ENCODE measurements at regions not wholly inside any gene's neighbourhood (a gene's known extent, or its start where the extent isn't known, plus 50 kb on each side); places are given as distances from the start of the nearest gene placed in this dataset.

GRCh38 chr9:90449213-90449925, 193.3 kb downstream of the DIRAS2 start (continued):
- TF ChIP-seq NR2C2 (IDR thresholded peaks at IDR 0.05; ENCODE audit: borderline replicate concordance, control insufficient read depth, insufficient read length, low read depth), result no peak
- TF ChIP-seq, protein P1, sequence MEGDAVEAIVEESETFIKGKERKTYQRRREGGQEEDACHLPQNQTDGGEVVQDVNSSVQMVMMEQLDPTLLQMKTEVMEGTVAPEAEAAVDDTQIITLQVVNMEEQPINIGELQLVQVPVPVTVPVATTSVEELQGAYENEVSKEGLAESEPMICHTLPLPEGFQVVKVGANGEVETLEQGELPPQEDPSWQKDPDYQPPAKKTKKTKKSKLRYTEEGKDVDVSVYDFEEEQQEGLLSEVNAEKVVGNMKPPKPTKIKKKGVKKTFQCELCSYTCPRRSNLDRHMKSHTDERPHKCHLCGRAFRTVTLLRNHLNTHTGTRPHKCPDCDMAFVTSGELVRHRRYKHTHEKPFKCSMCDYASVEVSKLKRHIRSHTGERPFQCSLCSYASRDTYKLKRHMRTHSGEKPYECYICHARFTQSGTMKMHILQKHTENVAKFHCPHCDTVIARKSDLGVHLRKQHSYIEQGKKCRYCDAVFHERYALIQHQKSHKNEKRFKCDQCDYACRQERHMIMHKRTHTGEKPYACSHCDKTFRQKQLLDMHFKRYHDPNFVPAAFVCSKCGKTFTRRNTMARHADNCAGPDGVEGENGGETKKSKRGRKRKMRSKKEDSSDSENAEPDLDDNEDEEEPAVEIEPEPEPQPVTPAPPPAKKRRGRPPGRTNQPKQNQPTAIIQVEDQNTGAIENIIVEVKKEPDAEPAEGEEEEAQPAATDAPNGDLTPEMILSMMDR (IDR thresholded peaks at IDR 0.05 in 2 of 3, conservative IDR thresholded peaks at IDR 0.05 in 1 of 3; ENCODE audit: control insufficient read depth in 2 of 3, extremely low read depth in 1 of 3, insufficient read depth in 1 of 3, low read depth in 3 of 3, low read length in 3 of 3), result no peak
- TF ChIP-seq NRF1 (conservative IDR thresholded peaks at IDR 0.05; ENCODE audit: low read depth, low read length), result no peak
- TF ChIP-seq RBBP5 (conservative IDR thresholded peaks at IDR 0.05), result no peak
- TF ChIP-seq, protein P2, sequence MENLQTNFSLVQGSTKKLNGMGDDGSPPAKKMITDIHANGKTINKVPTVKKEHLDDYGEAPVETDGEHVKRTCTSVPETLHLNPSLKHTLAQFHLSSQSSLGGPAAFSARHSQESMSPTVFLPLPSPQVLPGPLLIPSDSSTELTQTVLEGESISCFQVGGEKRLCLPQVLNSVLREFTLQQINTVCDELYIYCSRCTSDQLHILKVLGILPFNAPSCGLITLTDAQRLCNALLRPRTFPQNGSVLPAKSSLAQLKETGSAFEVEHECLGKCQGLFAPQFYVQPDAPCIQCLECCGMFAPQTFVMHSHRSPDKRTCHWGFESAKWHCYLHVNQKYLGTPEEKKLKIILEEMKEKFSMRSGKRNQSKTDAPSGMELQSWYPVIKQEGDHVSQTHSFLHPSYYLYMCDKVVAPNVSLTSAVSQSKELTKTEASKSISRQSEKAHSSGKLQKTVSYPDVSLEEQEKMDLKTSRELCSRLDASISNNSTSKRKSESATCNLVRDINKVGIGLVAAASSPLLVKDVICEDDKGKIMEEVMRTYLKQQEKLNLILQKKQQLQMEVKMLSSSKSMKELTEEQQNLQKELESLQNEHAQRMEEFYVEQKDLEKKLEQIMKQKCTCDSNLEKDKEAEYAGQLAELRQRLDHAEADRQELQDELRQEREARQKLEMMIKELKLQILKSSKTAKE (IDR thresholded peaks at IDR 0.05; ENCODE audit: low read depth, poor library complexity, severe bottlenecking), result no peak

DNA sequence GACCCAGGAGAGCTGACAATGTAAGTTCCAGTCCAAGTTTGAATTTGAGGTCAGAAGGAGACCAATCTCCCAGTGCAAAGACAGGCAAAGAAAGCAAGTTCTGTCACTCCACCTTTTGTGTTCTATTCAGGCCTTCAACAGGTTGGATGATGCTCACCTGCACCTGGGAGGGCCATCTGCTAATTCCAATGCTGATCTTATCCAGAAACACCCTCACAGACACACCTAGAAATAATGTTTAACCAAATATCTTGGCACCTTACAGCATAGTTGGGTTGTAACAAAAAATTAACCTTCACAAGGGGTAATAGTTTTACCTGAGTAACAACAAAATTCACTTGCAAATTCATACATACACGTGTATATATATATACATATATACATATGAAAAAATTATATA, 190.8 kb downstream of the DIRAS2 start:
- H3K27me3 ChIP-seq (replicated peaks in 1 of 2; ENCODE audit: control insufficient read depth in 2 of 2, insufficient read depth in 2 of 2, low read length in 1 of 2), result no peaks in the 10 kb centered on the region
- POLR2A ChIA-PET, result no interaction called here
- RAD21 ChIA-PET (ENCODE audit: unreplicated experiment), result no interaction called here
- ATAC-seq (no peak), FAIRE-seq (no peak), DNase-seq (ENCODE audit: low read depth, low spot score) (no peak)
- no peaks in the 10 kb centered on the region for H3K9me3 ChIP-seq (replicated peaks; ENCODE audit: control insufficient read depth, insufficient read depth, low read length)
- intact Hi-C loops (cut with micrococcal nuclease; ENCODE audit: unreplicated experiment) (no loop called here), in situ Hi-C loops (cut with MboI) (no loop called here)
- no peak overlapping the region for H3K27ac ChIP-seq (ENCODE audit: control insufficient read depth, insufficient read depth)
- no peak overlapping the region for H3K4me2 ChIP-seq (ENCODE audit: control insufficient read depth, insufficient read depth)
- CTCF ChIA-PET, result interaction anchor here (0.6 kb wide), 1 partner anchor 1303 kb away, joined by 3 read pairs; no protein-coding TSS in a partner anchor
- SMC1A ChIA-PET (ENCODE audit: uncharacterized antibody, unreplicated experiment), result no interaction called here
- no TSS peak for BruUV-seq (replicated peaks)
- no peak overlapping the region for H2AFZ ChIP-seq (ENCODE audit: control insufficient read depth, low read depth, low read length)
- no peaks in the 10 kb centered on the region for H3K4me1 ChIP-seq (ENCODE audit: control insufficient read depth, insufficient read depth, low read length)
- no peak overlapping the region for H3K4me3 ChIP-seq
- H3K79me2 ChIP-seq (ENCODE audit: control insufficient read depth, insufficient read depth, low read length), result no peaks in the 10 kb centered on the region
- H4K20me1 ChIP-seq (ENCODE audit: control insufficient read depth, insufficient read depth), result no peaks in the 10 kb centered on the region
- H3K36me3 ChIP-seq (ENCODE audit: control insufficient read depth in 2 of 2, insufficient read depth in 2 of 2, low read length in 1 of 2), result no peaks in the 10 kb centered on the region
- 0% methylated on average over 1 of the region's 1 CpG for WGBS (ENCODE audit: insufficient coverage, insufficient replicate concordance, low lambda C conversion rate, missing lambda C conversion rate)
- no peak overlapping the region for H3K9ac ChIP-seq (ENCODE audit: control insufficient read depth, insufficient read depth, low read length)
- TF ChIP-seq SMAD1 (IDR thresholded peaks at IDR 0.05; ENCODE audit: low read depth, partially characterized antibody) (no peak), POLR2AphosphoS2 (IDR thresholded peaks at IDR 0.05; ENCODE audit: low read depth, low read length) (no peak), RAD51 (IDR thresholded peaks at IDR 0.05) (no peak), EZH2 (IDR thresholded peaks at IDR 0.05; ENCODE audit: borderline replicate concordance, control insufficient read depth, low read depth, low read length) (no peak), ZNF207 (IDR thresholded peaks at IDR 0.05; ENCODE audit: borderline replicate concordance) (no peak), ZNF24 (IDR thresholded peaks at IDR 0.05) (no peak), NKRF (conservative IDR thresholded peaks at IDR 0.05) (no peak)
- TF ChIP-seq, protein P3, sequence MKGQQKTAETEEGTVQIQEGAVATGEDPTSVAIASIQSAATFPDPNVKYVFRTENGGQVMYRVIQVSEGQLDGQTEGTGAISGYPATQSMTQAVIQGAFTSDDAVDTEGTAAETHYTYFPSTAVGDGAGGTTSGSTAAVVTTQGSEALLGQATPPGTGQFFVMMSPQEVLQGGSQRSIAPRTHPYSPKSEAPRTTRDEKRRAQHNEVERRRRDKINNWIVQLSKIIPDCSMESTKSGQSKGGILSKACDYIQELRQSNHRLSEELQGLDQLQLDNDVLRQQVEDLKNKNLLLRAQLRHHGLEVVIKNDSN (IDR thresholded peaks at IDR 0.05; ENCODE audit: borderline replicate concordance, extremely low read length, insufficient read depth, low read depth, low read length), result no peak
- TF ChIP-seq, protein P4, sequence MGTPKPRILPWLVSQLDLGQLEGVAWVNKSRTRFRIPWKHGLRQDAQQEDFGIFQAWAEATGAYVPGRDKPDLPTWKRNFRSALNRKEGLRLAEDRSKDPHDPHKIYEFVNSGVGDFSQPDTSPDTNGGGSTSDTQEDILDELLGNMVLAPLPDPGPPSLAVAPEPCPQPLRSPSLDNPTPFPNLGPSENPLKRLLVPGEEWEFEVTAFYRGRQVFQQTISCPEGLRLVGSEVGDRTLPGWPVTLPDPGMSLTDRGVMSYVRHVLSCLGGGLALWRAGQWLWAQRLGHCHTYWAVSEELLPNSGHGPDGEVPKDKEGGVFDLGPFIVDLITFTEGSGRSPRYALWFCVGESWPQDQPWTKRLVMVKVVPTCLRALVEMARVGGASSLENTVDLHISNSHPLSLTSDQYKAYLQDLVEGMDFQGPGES (IDR thresholded peaks at IDR 0.05), result no peak
